HUES48 (cell line): ENCODE measurements at regions not wholly inside any gene's neighbourhood (a gene's known extent, or its start where the extent isn't known, plus 50 kb on each side); places are given as distances from the start of the nearest gene placed in this dataset.

ENCODE experiments used
- H3K27ac ChIP-seq: one replicate; pipeline ENCODE4 v1.7.0; 2013; ENCODE audit warnings: low read depth, low read length, inconsistent platforms
- H3K27me3 ChIP-seq: 2 replicates; pipeline ENCODE4 v1.6.1; 2013; ENCODE audit warnings: mild to moderate bottlenecking, low read length; ENCODE audit not compliant: control insufficient read depth, insufficient read depth
- H3K36me3 ChIP-seq: 2 replicates; pipeline ENCODE4 v1.6.1; 2013; ENCODE audit warnings: low read length; ENCODE audit not compliant: control insufficient read depth, insufficient read depth
- H3K4me1 ChIP-seq: 2 replicates; pipeline ENCODE4 v1.6.1; 2013; ENCODE audit warnings: mild to moderate bottlenecking, low read length; ENCODE audit not compliant: control insufficient read depth, insufficient read depth
- H3K4me3 ChIP-seq: 2 replicates; pipeline ENCODE4 v1.5.1; 2013; ENCODE audit warnings: mild to moderate bottlenecking, low read depth, low read length
- H3K9ac ChIP-seq: 2 replicates; pipeline ENCODE4 v1.6.1; 2013; ENCODE audit warnings: mild to moderate bottlenecking, low read depth, low read length, moderate library complexity
- H3K9me3 ChIP-seq: 2 replicates; pipeline ENCODE4 v1.6.1; 2013; ENCODE audit warnings: low read length; ENCODE audit not compliant: control insufficient read depth, insufficient read depth

GRCh38 chr12:28955491-28955890 is 193.6 kb upstream of the FAR2 start:
- Histone ChIP-seq H3K36me3 (no peaks in the 10 kb centered on the region), H3K9ac (no peak overlapping the region), H3K27ac (no peak overlapping the region), H3K4me3 (no peak overlapping the region), H3K9me3 (no peaks in the 10 kb centered on the region), H3K27me3 (no peaks in the 10 kb centered on the region), H3K4me1 (peaks cover 26% of the 10 kb centered on the region)

- H3K36me3 ChIP-seq, result no peaks in the 10 kb centered on the region
Observed at GRCh38 chr12:28955931-28956330, 193.1 kb upstream of the FAR2 start.

GRCh38 chr12:28958553-28959195 is 190.4 kb upstream of the FAR2 start:
- H3K4me1 ChIP-seq, result peaks cover 25% of the 10 kb centered on the region
- no peak overlapping the region for H3K27ac ChIP-seq
- no peaks in the 10 kb centered on the region for H3K27me3 ChIP-seq
- no peak overlapping the region for H3K4me3 ChIP-seq
- no peaks in the 10 kb centered on the region for H3K36me3 ChIP-seq
- no peaks in the 10 kb centered on the region for H3K9me3 ChIP-seq
- no peak overlapping the region for H3K9ac ChIP-seq

More at GRCh38 chr12:28955931-28956330, 193.1 kb upstream of the FAR2 start:
- no peaks in the 10 kb centered on the region for H3K9me3 ChIP-seq
- H3K4me1 ChIP-seq, result peaks cover 26% of the 10 kb centered on the region
- H3K4me3 ChIP-seq, result no peak overlapping the region
- H3K9ac ChIP-seq, result no peak overlapping the region
- H3K27ac ChIP-seq, result no peak overlapping the region
- no peaks in the 10 kb centered on the region for H3K27me3 ChIP-seq

GRCh38 chr12:28961948-28962384 is 187.1 kb upstream of the FAR2 start:
- Histone ChIP-seq H3K4me1 (no peaks in the 10 kb centered on the region), H3K4me3 (no peak overlapping the region)

GRCh38 chr12:28963554-28963953 is 185.5 kb upstream of the FAR2 start:
- no peaks in the 10 kb centered on the region for H3K9me3 ChIP-seq
- no peak overlapping the region for H3K4me3 ChIP-seq
- no peak overlapping the region for H3K27ac ChIP-seq
- H3K27me3 ChIP-seq, result no peaks in the 10 kb centered on the region
- no peak overlapping the region for H3K9ac ChIP-seq
- H3K36me3 ChIP-seq, result no peaks in the 10 kb centered on the region
- no peaks in the 10 kb centered on the region for H3K4me1 ChIP-seq

More at GRCh38 chr12:28961948-28962384, 187.1 kb upstream of the FAR2 start:
- Histone ChIP-seq H3K9ac (no peak overlapping the region), H3K9me3 (no peaks in the 10 kb centered on the region), H3K27me3 (no peaks in the 10 kb centered on the region), H3K36me3 (no peaks in the 10 kb centered on the region), H3K27ac (no peak overlapping the region)

GRCh38 chr12:28966046-28966780 is 182.9 kb upstream of the FAR2 start:
- Histone ChIP-seq H3K4me3 (no peak overlapping the region), H3K4me1 (no peaks in the 10 kb centered on the region), H3K27me3 (no peaks in the 10 kb centered on the region), H3K9me3 (no peaks in the 10 kb centered on the region), H3K36me3 (no peaks in the 10 kb centered on the region), H3K27ac (no peak overlapping the region), H3K9ac (no peak overlapping the region)

GRCh38 chr12:28967426-28967825 is 181.7 kb upstream of the FAR2 start:
- Histone ChIP-seq H3K9ac (no peak overlapping the region), H3K9me3 (no peaks in the 10 kb centered on the region), H3K4me3 (no peak overlapping the region), H3K27ac (no peak overlapping the region), H3K4me1 (no peaks in the 10 kb centered on the region), H3K27me3 (no peaks in the 10 kb centered on the region), H3K36me3 (no peaks in the 10 kb centered on the region)

- no peak overlapping the region for H3K4me3 ChIP-seq
- no peaks in the 10 kb centered on the region for H3K9me3 ChIP-seq
- no peak overlapping the region for H3K27ac ChIP-seq
- H3K27me3 ChIP-seq, result no peaks in the 10 kb centered on the region
- H3K36me3 ChIP-seq, result no peaks in the 10 kb centered on the region
- no peaks in the 10 kb centered on the region for H3K4me1 ChIP-seq
- no peak overlapping the region for H3K9ac ChIP-seq
Observed at GRCh38 chr12:28973491-28973890, 175.6 kb upstream of the FAR2 start.

- H3K27ac ChIP-seq, result no peak overlapping the region
- no peaks in the 10 kb centered on the region for H3K27me3 ChIP-seq
- no peaks in the 10 kb centered on the region for H3K36me3 ChIP-seq
- no peak overlapping the region for H3K9ac ChIP-seq
- no peak overlapping the region for H3K4me3 ChIP-seq
- H3K9me3 ChIP-seq, result no peaks in the 10 kb centered on the region
- no peaks in the 10 kb centered on the region for H3K4me1 ChIP-seq
Observed at GRCh38 chr12:28974166-28974565, 174.9 kb upstream of the FAR2 start.

GRCh38 chr12:28974883-28975282 is 174.2 kb upstream of the FAR2 start:
- no peaks in the 10 kb centered on the region for H3K9me3 ChIP-seq
- no peaks in the 10 kb centered on the region for H3K36me3 ChIP-seq
- H3K9ac ChIP-seq, result no peak overlapping the region
- no peaks in the 10 kb centered on the region for H3K4me1 ChIP-seq
- no peaks in the 10 kb centered on the region for H3K27me3 ChIP-seq
- H3K4me3 ChIP-seq, result no peak overlapping the region
- no peak overlapping the region for H3K27ac ChIP-seq

- H3K27ac ChIP-seq, result no peak overlapping the region
- H3K4me1 ChIP-seq, result no peaks in the 10 kb centered on the region
- no peak overlapping the region for H3K4me3 ChIP-seq
- H3K27me3 ChIP-seq, result no peaks in the 10 kb centered on the region
- no peaks in the 10 kb centered on the region for H3K9me3 ChIP-seq
- no peaks in the 10 kb centered on the region for H3K36me3 ChIP-seq
- H3K9ac ChIP-seq, result no peak overlapping the region
Observed at GRCh38 chr12:28975564-28976340, 173.3 kb upstream of the FAR2 start.
